GM23248 (cell line): ENCODE measurements at regions not wholly inside any gene's neighbourhood (a gene's known extent, or its start where the extent isn't known, plus 50 kb on each side); places are given as distances from the start of the nearest gene placed in this dataset.

ENCODE experiments used
- DNase-seq: peaks from one replicate; pipeline ENCODE4 v3.0.0-alpha.2; 2015
- H2AFZ ChIP-seq: fragments of 200-600 bp; sonication (generic); 2 replicates; pipeline ENCODE4 v1.6.1; 2016; ENCODE audit warnings: antibody characterized with exemption
- H3F3A ChIP-seq: fragments of 200-600 bp; sonication (generic); 2 replicates; pipeline ENCODE4 v1.6.1; 2016; ENCODE audit warnings: mild to moderate bottlenecking, antibody characterized with exemption, mixed run types; ENCODE audit not compliant: insufficient read depth
- H3K27ac ChIP-seq: fragments of 200-600 bp; sonication (generic); 2 replicates; pipeline ENCODE4 v1.5.1; 2016; ENCODE audit warnings: mild to moderate bottlenecking
- H3K27me3 ChIP-seq: fragments of 200-600 bp; sonication (generic); replicated peaks from 2 replicates; pipeline ENCODE4 v1.6.1; 2016; ENCODE audit warnings: mild to moderate bottlenecking; ENCODE audit not compliant: insufficient read depth
- H3K36me3 ChIP-seq: fragments of 200-600 bp; sonication (generic); 2 replicates; pipeline ENCODE4 v1.6.1; 2016; ENCODE audit warnings: low read depth, mild to moderate bottlenecking
- H3K4me1 ChIP-seq: fragments of 200-600 bp; sonication (generic); 2 replicates; pipeline ENCODE4 v1.6.1; 2016; ENCODE audit warnings: mild to moderate bottlenecking; ENCODE audit not compliant: insufficient read depth
- H3K4me2 ChIP-seq: fragments of 200-600 bp; sonication (generic); one replicate; pipeline ENCODE4 v1.6.1; 2016; ENCODE audit warnings: mild to moderate bottlenecking; ENCODE audit not compliant: unreplicated experiment
- H3K4me3 ChIP-seq: fragments of 200-600 bp; sonication (generic); 2 replicates; pipeline ENCODE4 v1.5.1; 2016; ENCODE audit warnings: mild to moderate bottlenecking
- H3K79me2 ChIP-seq: fragments of 200-600 bp; sonication (generic); 2 replicates; pipeline ENCODE4 v1.6.1; 2016; ENCODE audit warnings: mild to moderate bottlenecking; ENCODE audit not compliant: insufficient read depth
- H3K9ac ChIP-seq: fragments of 200-600 bp; sonication (generic); 2 replicates; pipeline ENCODE4 v1.6.1; 2016; ENCODE audit warnings: mild to moderate bottlenecking
- H3K9me2 ChIP-seq: fragments of 200-600 bp; sonication (generic); 2 replicates; pipeline ENCODE4 v1.6.1; 2016; ENCODE audit warnings: mixed run types, mild to moderate bottlenecking, moderate library complexity; ENCODE audit not compliant: insufficient read depth
- H3K9me3 ChIP-seq: fragments of 200-600 bp; sonication (generic); one replicate; pipeline ENCODE4 v1.6.1; 2017; ENCODE audit warnings: low read depth
- H4K20me1 ChIP-seq: fragments of 200-600 bp; sonication (generic); 2 replicates; pipeline ENCODE4 v1.6.0; 2016; ENCODE audit not compliant: insufficient read depth
- EZH2 ChIP-seq: fragments of 200-600 bp; sonication (generic); IDR thresholded peaks from 2 replicates; pipeline ENCODE4 v1.6.1; 2018; ENCODE audit warnings: antibody characterized with exemption, mild to moderate bottlenecking; ENCODE audit not compliant: insufficient read depth, poor library complexity, severe bottlenecking
- EZH2phosphoT487 ChIP-seq: fragments of 200-600 bp; sonication (generic); IDR thresholded peaks from 2 replicates; pipeline ENCODE4 v1.6.1; 2018; ENCODE audit warnings: antibody characterized with exemption, moderate library complexity, mild to moderate bottlenecking, low read depth; ENCODE audit not compliant: insufficient read depth
- WGBS, 2 experiments: methylation state at CpG; one replicate each; pipeline ENCODE4 v1.1.6; 2015 to 2017; ENCODE audit warnings: low lambda C conversion rate in 2 of 2, low coverage in 1 of 2; ENCODE audit errors: missing lambda C conversion rate in 2 of 2; 5-methylcytosine and 5-hydroxymethylcytosine counted together
- in situ Hi-C: fragments of 300-500 bp; cut with MboI; formaldehyde crosslinking; loops from 2 replicates; pipeline ENCODE4 v1.15.0; 2020

- TF ChIP-seq EZH2 = no peak
- no peak for TF ChIP-seq EZH2phosphoT487
- 68 to 77% methylated on average over 7 to 8 of the region's 8 CpGs for WGBS, 2 experiments
These were observed 60.4 kb upstream of the GRPEL1 start for GRCh38 chr4:7128234-7128633.

GRCh38 chr4:7127576-7127975 lies 59.7 kb upstream of the GRPEL1 start:
- TF ChIP-seq EZH2phosphoT487 (no peak), EZH2 (no peak)
- Histone ChIP-seq H2AFZ (no peak overlapping the region), H3K4me2 (no peak overlapping the region), H3K36me3 (no peaks in the 10 kb centered on the region), H4K20me1 (no peaks in the 10 kb centered on the region), H3K9me2 (no peaks in the 10 kb centered on the region), H3K27ac (no peak overlapping the region), H3K4me1 (peaks cover 5% of the 10 kb centered on the region), H3K27me3 (no peaks in the 10 kb centered on the region), H3K4me3 (no peak overlapping the region), H3K79me2 (no peaks in the 10 kb centered on the region), H3K9ac (no peak overlapping the region), H3F3A (peaks cover 8% of the 10 kb centered on the region), H3K9me3 (no peaks in the 10 kb centered on the region)
- whole genome bisulfite sequencing, 2 experiments = 70 to 75% methylated on average over 18 of the region's 18 CpGs
- in situ Hi-C loops = no loop called here
- DNase-seq = no peak

More at GRCh38 chr4:7128234-7128633, 60.4 kb upstream of the GRPEL1 start:
- Histone ChIP-seq H4K20me1 (no peaks in the 10 kb centered on the region), H3K27ac (no peak overlapping the region), H3K27me3 (no peaks in the 10 kb centered on the region), H3K4me1 (peaks cover 5% of the 10 kb centered on the region), H2AFZ (no peak overlapping the region), H3F3A (peaks cover 15% of the 10 kb centered on the region), H3K4me2 (no peak overlapping the region), H3K79me2 (no peaks in the 10 kb centered on the region), H3K9me2 (no peaks in the 10 kb centered on the region), H3K36me3 (no peaks in the 10 kb centered on the region), H3K4me3 (no peak overlapping the region), H3K9me3 (no peaks in the 10 kb centered on the region), H3K9ac (no peak overlapping the region)
- in situ Hi-C loops = no loop called here
- DNase-seq = no peak

GRCh38 chr4:7126981-7127380 lies 59.1 kb upstream of the GRPEL1 start:
- H3K4me3 ChIP-seq = no peak overlapping the region
- in situ Hi-C loops = no loop called here
- no peaks in the 10 kb centered on the region for H3K79me2 ChIP-seq
- H3K27ac ChIP-seq = no peak overlapping the region
- TF ChIP-seq EZH2phosphoT487 (no peak), EZH2 (no peak)
- no peaks in the 10 kb centered on the region for H3K9me3 ChIP-seq
- H3K9me2 ChIP-seq = no peaks in the 10 kb centered on the region
- no peak overlapping the region for H3K4me2 ChIP-seq
- H3F3A ChIP-seq = peaks cover 5% of the 10 kb centered on the region
- H3K36me3 ChIP-seq = no peaks in the 10 kb centered on the region
- no peaks in the 10 kb centered on the region; the same call in 1 of the 2 replicates for H3K27me3 ChIP-seq
- peaks cover 5% of the 10 kb centered on the region for H3K4me1 ChIP-seq
- 64 to 70% methylated on average over 8 of the region's 8 CpGs for WGBS, 2 experiments
- H2AFZ ChIP-seq = no peak overlapping the region
- no peak for DNase-seq
- H4K20me1 ChIP-seq = no peaks in the 10 kb centered on the region
- no peak overlapping the region for H3K9ac ChIP-seq

DNA sequence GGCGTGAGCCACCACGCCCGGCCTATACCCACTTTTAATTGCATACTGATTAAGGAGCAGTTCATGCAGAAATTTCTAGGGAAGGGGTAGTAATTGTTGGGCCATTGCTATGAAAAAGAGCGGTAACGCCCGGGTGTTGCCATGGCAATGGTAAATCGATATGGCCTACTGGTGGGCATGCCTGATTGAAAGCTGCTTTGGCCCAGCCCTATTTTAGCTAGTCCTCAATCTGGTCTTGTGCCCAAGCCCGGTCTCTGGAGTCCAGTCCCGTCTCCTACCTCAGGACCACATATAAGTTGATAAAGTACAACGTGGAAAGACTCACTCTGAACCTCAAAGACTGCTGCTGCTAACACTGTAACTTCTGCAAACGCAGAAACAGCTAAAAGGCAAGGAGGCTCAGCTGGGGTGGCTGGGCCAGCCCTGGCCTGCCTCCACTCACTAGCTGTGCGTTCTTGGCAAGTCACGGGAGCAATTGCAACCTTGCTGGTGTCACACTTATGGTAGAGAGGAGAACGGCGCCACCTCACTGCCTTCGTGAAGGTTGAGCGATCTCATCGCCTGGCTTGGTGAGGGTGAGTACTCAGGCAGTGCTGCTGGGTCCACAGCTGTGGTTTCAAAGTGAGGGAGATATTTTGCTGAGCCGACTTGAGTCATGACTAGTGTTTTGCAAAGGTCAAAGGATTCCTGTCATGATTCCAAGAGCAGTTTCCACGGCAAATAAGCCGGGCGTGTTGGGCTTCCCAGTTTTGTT lies 57.0 kb upstream of the GRPEL1 start:
- H3K36me3 ChIP-seq = no peaks in the 10 kb centered on the region
- peaks cover 5% of the 10 kb centered on the region for H3F3A ChIP-seq
- H3K79me2 ChIP-seq = no peaks in the 10 kb centered on the region
- peak overlapping the region; percentile 55 for H3K27ac ChIP-seq
- H3K4me2 ChIP-seq = no peak overlapping the region
- no peaks in the 10 kb centered on the region; the same call in 1 of the 2 replicates for H3K27me3 ChIP-seq
- H3K9me3 ChIP-seq = no peaks in the 10 kb centered on the region
- H3K4me3 ChIP-seq = no peak overlapping the region
- 41 to 43% methylated on average over 22 of the region's 22 CpGs for WGBS, 2 experiments
- no peaks in the 10 kb centered on the region for H4K20me1 ChIP-seq
- H3K9ac ChIP-seq = peak overlapping the region; percentile 29; the same call in 1 of the 2 replicates
- no peaks in the 10 kb centered on the region for H3K9me2 ChIP-seq
- in situ Hi-C loops = no loop called here
- DNase-seq = peak; percentile 96
- TF ChIP-seq EZH2 (no peak), EZH2phosphoT487 (no peak)
- H2AFZ ChIP-seq = 0 out of 2 replicates have a peak overlapping the region, but pooled peaks have one; percentile 17
- H3K4me1 ChIP-seq = peaks cover 5% of the 10 kb centered on the region
